Activated gamma-delta T cell treated with anti-CD3 and anti-CD28 coated beads, Interleukin-2, amount 50 U/mL, for 16 hours (primary cell): ENCODE measurements at regions not wholly inside any gene's neighbourhood (a gene's known extent, or its start where the extent isn't known, plus 50 kb on each side); places are given as distances from the start of the nearest gene placed in this dataset.
"Not testable (repeated sequence)": the region's sequence is repeated elsewhere in the genome, so short reads cannot be mapped to it uniquely, and the experiment has no call there.

Experiments
- DNase-seq: peaks from one replicate; pipeline ENCODE4 v3.0.0-alpha.2; 2020; ENCODE audit warnings: low read depth

DNA sequence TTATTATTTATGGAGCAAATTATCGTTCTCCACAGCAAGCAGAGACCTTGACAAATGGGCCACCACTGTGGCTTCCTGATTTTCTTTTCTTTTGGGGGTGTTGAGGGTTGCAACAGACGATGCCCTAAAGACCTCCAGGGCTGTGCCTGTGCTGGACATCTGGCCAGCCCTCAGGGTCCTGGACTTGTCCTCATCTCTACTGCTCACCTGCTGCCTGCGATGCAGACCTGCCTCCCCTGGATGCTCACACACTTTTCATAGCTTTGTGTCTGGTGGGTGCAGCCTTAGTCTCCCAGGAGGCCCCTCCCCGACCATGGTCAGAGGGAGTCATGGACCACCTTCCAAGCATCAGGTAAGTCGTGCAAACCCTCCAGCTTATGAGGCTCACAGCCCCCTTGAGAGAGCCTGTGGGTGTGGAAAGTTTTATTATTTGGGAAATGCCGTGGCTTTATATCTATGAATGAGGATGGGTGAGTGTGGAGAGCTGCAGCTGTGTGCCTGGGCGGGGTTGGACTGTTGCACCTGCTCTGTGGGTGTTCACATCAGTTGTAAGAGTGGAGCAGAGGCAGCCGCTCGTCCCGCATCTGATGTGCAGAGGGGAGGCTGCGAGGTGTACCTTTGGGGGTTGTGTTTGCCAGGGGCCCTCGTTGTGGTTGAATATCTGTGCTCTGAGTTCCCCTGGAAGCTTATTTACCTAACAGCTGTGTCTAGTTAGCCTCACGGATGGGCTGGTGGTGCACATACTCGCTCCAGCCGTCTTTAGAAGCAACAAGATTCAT, 126.3 kb upstream of the IRX4 start:
- no peak for DNase-seq

DNA sequence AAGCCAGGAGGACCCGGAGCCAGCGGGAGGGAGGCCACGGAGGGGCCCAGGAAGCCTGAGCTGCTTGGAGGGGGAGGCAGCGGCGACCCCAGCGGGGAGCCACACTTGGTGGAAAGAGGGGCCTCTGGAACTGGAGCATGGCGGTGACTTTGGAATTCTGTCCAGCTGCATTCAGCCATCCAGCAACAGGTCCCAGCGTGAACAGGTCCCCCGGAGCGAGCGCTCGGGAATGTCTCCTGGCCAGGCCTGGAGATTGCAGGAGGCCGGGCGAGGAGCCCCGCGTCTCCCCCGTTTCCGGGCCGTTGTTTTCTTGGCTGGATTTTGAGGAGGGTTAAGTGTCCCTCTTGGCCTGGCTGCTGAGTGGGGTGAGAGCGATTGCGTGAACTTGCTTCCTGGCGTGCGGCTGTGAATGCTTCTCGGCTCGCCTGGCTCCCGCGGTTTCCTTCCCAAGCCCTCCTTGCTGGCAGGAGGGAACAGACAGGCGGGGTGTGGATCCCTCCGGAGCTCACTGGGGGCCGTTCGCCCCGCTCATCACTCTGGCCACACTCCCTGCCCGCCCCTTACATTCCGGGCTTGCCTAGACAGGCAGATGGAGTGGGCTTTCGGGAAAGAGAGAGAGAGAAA, 125.3 kb upstream of the IRX4 start:
- no peak for DNase-seq

DNA sequence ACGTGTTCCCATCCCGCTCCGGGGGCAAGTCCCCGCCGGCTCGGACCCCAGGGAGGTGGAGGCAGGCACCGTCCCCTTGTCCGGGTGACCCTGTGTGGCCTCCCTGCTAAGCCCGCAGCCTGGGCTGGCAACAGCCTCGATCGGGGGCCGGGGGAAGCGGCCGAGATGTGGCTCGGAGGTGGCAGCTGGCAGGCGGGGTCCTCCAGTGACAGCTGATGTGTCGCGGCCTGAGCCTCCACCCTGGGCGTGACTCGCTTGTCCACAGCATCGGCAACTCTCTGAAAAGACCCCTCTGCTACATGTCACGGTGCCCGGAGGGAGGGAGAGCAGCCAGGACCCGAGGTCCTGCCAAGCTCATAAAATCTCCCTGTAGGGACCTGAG, 124.8 kb upstream of the IRX4 start:
- DNase-seq: no peak

DNA sequence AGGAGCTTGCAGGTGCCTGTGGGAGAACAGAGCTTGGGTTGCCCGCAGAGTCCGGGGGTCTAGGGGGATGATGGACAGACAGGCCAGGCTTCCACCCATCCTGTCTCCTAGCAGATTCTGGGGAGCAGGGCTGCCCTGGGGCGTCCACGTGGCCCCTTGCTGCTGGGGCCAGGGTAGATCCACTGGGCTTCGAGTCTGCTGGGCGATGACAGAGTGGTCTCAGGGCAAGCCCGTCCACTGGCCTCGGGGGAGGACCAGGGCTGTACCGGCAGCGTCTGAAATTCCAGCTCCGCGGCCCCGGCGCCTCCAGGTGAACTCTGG, 124.2 kb upstream of the IRX4 start:
- DNase-seq: no peak

DNA sequence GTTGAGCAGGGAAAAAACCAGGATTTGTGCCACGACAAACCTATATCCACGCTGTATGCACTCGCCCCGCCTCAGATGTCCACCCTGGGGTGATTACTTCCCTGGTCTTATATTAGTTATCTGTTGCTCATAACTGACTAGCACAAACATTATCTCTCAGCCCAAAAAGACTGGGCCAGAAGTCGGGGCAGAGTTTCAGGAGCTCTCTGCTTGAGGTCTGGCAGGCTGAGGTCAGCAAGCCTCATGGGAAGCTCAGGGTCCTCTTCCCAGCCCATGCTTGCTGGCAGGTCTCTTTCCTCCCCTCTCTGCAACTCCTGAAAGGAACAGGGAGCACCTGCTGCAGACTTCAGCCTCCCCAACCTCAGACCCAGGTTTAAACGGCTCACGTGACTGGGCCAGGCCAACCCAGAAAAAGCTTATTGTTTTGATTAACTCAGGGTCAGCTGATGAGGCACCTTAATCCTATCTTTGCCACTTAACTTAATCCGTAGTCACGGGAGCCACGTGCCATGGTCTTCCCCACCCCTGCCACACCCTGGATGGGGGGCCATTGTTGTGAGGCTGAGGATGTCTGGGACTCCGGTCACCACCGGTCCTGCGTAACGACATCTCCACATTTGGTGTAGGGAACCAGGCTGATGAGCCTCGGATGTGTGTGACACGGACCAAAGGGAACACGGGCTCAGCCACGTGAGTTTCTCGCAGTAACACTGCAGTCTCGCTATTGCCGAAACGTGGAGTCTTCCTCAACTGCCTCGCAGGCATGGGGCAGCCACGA, 123.7 kb upstream of the IRX4 start:
- no peak for DNase-seq

DNA sequence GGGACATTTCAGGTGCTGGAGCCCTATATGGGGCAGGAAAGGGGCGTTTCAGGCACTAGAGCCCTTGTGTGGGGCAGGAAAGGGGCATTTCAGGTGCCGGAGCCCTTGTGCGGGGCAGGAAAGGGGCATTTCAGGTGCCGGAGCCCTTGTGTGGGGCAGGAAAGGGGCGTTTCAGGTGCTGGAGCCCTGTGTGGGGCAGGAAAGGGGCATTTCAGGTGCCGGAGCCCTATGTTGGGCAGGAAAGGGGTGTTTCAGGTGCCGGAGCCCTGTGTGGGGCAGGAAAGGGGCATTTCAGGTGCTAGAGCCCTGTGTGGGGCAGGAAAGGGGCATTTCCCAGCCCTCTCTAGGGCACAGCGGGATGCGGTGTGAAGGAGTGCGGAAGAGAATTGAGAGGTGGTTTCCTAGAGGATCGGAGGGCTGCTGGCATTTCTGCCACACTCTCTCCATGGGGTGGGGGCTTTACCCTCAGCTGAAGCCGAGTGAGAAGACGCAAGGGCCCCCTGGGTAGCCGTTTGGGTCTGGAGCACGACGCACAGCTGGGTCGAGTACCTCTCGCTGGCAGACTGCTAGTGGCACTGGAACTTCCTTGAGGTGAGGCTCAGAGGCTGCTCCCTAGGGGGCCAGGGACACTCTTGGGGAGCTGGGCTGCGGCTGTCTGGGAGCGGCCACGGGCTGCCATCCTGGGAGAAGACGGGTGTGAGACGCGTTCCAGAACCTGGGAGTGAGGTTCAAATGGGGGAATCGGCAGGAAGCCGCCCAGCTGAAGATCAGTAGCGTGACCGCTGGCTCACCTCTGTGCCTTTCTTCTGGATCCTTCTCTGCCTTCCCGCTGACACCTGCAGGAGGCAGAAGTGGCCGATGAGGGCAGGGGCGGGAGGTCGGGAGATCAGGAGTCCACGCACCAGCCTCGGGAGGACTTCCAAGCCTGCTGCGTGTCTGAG, 122.6 kb upstream of the IRX4 start:
- DNase-seq: no peak

DNA sequence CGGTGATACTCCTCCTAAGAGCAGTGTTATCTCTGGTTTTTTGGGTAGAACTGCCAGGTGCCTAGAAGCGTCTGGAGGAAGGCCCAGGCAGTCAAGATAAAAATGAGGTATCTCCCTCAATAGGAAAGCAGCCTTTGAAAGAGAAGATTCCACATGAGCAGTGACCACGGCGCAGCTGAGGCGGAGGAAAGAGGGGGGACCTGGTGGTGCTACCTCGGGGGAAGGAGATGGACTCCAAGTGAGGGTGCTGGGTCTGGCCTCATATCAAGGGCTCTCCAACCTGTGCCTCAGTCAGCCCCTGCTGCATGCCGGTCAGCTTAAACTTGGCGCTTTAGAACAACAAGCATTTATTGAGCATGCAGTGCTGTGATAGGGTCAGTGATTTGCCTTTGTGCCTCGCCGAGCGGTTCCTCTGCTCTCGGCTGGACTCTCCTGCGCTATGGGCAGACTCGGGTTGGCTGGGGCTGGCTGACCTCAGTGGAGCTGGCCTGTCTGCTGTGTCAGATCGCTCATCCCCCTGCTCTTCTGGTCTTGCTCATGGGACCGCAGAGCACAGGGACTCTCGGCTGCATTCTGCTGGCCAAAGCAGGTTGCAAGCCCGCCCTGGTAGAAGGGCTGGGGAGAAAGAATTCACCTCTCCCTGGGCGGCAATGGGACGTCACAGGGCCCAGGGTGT, 121.1 kb upstream of the IRX4 start:
- no peak for DNase-seq

DNA sequence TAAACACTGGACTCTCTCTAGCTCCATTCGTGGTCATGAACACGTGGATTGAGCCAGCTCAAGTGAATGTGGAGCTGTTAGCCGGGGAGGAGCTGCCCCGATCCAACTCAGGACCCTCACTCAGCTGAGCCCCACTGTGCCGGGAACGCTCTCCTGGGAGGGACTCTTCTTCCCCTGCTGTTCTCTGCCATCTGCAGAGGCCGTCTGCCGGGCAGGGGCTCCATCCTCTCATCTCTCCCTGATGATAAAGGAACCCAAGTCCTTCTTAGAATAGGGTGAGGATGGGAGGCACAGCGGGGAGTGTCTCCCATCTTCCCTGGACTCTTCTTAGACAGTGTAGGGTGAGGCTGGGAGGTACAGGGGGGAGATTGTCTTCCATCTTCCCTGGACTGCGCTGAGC, 120.5 kb upstream of the IRX4 start:
- no peak for DNase-seq

DNA sequence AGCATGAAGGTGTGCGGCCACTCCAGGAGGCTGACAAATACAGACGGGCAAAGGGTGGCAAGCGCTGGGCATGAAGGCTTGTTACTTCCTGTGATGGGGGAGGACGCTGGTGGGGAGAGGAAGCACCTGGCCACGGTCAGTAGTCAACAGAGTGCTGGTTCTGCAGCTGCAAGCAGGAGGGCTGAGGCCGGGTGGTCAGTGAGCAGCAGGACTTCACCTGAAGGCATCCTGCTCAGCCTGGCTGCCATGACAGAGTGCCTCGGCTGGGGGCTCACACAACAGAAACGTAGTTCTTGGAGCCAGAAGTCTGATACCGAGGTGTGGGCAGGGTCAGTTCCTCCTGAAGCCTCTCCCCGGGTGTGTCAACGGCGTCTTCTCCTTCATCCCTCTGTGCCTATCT, 118.6 kb upstream of the IRX4 start:
- DNase-seq: no peak

DNA sequence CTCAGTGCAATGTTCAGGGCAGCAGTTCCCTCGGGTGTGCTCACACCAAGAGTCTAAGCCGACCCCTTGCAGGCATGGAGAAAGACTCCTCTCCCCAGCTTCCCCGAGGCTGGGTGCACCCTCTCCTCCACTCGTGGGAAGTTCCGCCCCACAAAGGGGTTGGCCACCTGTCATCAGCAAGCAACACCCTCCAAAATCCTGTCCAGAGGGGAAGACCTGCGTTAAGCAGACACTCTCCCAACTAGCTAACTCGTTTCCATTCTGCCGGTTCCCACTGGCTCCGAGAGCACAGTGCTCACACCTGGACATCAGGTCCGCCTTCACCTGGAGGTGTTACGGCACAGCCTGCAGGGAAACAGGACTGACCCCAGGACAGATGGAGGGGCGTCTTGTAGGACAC, 117.9 kb upstream of the IRX4 start:
- no peak for DNase-seq

DNA sequence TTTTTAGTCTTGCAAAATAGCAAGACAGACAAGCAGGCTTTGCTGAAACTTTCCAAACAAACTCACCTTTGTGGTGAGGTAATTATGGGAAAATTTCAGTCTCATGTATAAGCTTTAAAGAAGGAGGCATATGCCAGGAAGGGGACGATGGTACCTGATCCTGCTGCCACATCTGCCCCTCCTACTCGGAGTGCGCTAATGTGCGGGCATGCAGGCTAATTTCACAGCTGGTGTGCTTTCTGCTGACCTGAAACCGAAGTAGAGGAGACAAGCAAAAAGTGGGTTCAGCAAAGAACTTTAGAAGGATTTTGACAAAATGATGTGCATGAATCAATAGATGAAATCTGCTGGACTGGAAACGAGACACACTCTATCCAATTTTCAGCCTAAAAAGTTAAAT, 117.1 kb upstream of the IRX4 start:
- DNase-seq: no peak

DNA sequence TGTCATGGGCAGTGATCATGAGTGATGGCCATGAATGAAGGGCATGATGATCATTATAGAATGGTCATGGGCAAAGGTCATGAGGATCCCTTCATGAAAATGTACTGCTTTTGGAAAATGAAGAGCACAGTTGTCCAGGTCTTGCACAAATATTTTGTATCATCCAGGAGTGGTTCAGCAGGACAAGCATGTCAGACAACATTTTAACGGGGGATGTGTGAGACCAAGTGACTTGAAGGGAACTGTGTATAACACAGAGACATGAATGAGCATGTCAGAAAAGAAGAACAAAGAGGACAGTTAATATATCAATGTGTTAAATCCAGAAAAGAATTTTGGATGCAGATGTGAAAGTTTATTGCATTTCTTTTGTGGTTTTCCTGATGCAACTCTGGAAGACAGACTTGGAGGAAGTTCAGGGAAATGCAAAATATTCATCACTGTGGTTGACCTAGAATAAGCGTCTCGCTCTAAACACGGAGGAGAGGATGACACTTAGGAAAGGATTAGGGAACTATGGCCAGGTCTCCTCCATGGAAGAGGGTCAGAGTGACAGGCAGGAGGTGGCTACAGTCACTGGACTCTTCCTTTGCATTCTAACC, 116.1 kb upstream of the IRX4 start:
- no peak for DNase-seq

DNA sequence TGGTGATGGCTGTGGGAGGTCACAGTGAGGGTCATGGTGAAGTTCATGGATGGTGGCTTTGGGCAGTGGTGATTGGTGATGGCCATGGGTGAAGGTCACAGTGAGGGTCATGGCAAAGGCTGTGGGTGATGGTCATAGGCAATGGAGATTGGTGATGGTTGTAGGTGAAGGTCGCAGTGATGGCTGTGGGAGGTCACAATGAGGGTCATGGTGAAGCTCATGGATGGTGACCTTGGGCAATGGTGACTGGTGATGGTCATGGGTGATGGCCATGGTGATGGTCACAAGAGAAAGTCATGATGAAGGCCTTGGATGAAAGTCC, 115.6 kb upstream of the IRX4 start:
- no peak for DNase-seq

DNA sequence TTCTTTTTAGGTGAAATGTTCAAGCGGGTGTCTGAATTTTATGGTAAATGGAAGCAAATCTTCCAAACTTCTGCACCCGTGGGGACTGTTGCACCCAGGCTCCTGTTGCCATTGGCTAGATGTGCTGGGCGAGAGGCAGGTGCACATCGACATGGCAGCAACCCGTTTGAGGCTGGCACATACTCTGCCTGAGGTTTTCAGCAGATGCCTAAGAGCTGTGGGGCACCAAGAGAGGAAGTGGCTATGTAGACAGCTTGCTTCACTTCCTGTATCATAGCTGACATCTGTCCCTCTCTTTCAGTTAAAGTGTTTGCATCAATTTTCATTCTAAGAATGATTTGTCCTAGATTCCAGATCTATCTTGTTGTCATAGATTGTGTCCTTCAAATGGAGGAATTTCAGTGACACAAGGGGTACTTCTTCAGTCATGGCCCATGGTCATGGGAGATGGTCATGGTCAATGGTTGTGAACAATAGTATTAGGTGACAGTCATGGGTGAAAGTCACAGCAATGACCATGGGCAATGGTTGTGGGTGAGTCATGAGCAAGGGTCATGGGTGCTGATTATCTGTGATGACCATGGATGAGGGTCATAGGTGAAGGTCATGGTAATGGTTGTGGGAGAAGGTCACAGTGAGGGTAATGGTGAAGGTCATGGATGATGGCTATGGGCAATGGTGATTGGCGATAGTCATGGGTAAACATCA, 115.1 kb upstream of the IRX4 start:
- no peak for DNase-seq

DNA sequence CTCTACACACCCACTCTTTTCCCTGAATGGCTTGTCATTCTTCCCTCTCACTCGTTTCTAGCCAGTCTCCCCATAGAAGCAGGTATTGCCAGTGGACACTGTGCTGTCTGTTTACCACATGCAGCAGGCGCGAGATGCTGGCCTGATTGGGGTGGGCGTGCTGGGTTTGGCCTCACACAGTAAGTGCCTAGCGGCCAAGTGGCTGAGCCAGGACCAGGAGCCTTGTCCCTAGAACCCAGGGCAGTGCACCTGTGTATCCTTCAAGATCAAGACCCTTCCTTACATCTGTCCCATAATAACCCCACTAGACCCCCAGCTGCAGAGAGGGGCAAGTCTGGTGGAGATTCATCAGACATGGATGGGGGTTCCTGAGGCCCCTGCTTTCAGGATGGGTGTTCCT, 112.8 kb upstream of the IRX4 start:
- DNase-seq: no peak

DNA sequence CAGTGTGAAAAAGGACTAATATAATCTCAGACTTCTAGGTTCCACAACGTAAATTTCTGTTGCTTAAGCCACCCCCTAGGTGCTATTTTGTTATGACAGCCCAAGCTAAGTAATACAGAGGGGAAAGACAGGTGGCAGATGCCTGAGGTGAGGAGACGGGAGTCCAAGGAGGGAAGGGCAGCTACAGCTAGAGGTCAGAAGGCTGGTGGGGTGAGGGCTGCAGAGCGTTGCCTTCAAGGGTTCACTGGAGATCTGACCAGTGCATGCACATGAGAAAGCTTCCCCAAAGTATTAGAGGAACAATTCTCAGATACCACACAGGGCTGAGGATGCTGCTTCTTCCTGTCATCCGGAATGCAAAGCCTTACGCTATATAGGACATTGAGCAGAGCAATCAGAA, 104.7 kb upstream of the IRX4 start:
- no peak for DNase-seq

DNA sequence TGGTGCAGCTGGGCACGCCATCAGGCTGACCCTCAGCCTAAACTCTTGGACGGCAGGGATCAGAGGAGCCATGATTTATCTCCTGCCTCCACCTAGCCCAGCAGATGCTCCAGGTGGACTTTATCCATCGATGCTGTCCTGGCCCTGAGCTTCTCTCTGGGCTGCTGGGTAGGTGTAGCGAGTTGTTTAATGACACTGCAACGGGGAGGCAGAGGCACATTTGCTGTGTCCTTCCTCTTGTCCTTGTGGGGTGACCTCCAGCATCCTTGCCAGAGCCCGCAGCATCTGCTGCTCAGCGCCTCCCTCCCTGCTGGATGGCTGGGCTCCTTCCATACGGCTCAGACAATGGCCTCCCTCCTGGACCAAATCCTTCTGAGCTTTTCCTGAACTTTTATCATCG, 103.1 kb upstream of the IRX4 start:
- no peak for DNase-seq

DNA sequence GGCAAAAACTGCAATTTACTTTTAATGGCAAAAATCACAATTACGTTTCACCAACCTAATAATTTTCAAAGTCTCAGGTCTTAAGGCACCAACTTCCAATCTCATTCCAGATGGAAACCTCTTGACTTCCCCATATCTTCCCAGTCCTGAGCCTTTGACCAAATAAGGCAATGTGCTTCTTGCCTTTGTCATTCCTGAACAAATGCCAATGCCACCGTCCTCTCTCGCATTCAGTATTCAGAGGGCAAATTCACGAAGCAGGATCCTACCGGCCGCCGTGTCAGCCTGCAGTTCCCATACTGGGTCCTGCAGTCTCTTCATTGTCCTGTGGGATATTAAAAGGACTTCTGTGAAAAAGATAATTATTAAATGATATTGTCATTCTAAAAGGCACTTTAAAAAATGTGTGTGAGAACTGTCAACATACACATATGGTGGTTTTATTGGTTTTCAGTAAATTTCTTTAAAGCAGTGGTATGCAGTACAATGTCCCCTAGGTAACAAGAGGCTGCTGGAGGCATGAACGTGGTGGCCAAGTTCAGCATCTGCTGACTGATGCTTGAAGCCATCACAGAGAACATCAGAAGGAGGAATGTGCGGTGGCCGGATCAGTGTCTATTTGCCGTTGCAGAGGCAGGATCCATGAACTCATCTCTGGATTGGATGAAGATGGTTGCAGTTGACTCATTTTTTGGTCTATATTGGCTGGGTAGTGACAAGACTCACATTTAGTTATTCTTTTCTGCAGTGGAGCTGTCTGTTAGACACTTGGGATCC, 101.4 kb upstream of the IRX4 start:
- DNase-seq: no peak

DNA sequence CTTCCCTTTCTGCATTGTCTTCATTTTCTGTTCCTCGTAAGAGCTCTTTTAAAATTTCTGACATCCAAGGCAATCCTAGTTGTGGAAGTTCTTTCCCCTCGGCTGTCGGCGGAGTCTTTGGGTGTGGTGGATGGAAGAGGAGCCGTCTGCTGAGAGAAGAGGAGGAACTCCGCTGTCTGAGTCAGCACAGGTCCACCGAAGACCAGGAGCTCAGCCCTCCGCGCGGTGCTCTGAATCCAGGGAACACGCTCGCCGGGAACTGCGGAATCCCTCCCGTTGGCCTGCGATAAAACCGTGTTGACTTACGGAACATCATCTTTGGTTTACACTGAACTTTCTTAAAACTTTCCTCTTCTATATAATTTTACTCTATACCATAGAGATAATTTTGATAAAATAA, 100.7 kb upstream of the IRX4 start:
- no peak for DNase-seq

DNA sequence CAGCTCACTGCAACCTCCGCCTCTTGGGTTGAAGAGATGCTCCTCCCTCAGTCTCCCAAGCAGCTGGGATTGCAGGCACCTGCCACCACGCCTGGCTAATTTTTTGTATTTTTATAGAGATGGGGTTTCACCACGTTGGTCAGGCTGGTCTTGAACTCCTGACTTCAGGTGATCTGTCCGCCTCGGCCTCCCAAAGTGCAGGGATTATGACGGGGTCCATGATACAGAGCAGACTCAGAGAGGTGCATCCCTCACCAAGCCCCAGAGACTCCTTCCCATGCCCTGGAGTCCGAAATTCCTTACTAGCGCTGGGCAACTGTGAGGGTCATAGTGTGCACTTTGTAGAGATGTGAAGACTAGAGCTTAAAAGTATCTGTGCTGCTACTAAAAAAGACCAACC, 99.8 kb upstream of the IRX4 start:
- not testable (repeated sequence) for DNase-seq
